HG02623 (cell line): ENCODE measurements at regions not wholly inside any gene's neighbourhood (a gene's known extent, or its start where the extent isn't known, plus 50 kb on each side); places are given as distances from the start of the nearest gene placed in this dataset.

ENCODE experiments used
- ATAC-seq: cut with Tn5 transposase; IDR thresholded peaks from one replicate; pipeline ENCODE4 v1.9.1; 2021; ENCODE audit warnings: moderate library complexity; ENCODE audit not compliant: unreplicated experiment

DNA sequence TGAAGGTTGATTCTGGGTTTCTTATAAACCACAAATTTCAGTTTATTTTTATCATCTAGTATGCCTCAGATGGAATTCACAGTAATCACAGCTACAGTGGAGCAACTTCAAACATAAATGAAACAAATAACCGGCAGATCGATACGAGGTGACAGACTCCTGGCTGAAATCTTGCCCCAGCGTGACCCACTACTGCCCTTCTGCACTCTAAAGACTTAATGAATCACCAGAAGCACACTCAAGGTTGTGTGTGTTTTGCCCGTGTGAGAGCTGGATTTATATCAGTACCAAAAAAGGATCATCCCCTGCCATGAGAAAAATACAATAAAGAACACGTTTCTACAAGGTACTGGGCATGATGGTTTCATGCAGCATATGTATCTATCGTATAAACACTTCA is 161.7 kb downstream of the KLF12 start:
- no peak for ATAC-seq

- ATAC-seq, result no peak
Observed at GRCh38 chr13:73971481-73971880, 162.7 kb downstream of the KLF12 start.

GRCh38 chr13:73970421-73971055 is 163.7 kb downstream of the KLF12 start:
- no peak for ATAC-seq

DNA sequence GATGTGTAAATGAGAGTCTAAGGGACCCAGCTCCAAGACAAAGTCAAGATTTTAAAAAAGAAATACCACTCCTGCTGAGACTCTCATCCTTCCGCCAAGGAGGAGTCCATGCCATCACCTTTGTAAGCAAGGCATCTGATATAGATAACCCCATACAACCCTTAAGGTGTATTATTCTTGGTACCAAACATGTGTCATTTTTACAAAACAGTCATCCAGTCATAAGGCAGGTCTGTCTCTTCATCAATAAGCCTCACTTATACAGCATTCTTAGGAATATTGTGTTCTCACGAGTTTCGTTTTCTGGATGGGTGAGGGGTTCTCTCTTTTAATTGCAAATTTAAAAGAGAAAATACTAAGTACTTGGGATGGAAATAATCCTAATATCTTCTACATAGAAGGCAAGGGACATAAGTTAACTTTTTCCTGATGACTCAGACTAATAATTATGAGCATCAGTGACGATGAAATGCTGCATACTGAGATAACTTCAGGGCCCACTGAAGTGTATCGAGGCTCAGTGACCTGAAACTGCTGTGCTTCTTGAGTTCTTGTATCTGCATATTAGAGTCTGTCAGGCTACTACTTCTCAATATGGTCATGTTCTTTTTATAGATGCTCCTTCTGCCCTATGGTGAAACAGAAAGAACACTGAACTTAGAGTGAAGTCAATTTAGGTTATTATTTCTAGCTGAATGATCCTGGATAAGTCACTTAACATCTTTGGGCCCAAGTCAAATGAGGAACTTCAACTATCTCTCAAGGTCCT is 166.6 kb downstream of the KLF12 start:
- ATAC-seq, result peak; percentile 99

DNA sequence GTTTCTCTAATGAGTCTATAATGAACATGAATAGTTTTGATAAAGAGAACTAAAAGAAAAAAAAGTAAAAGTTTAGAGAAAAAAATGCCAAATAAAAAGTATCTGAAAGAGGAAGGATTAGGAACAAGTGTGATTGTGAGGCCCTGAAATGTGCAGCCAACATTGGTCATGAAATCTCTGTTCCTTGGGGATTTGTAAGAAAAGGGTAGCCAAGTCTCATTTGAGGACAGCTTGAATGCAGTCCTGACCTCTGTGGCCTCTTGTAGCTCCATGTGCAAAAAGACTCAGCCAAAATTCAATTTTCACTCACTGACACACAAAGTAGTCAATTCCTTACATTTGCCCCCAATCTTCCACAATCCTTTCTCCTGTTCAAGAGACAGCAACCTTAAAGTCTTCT is 167.9 kb downstream of the KLF12 start:
- ATAC-seq, result no peak

DNA sequence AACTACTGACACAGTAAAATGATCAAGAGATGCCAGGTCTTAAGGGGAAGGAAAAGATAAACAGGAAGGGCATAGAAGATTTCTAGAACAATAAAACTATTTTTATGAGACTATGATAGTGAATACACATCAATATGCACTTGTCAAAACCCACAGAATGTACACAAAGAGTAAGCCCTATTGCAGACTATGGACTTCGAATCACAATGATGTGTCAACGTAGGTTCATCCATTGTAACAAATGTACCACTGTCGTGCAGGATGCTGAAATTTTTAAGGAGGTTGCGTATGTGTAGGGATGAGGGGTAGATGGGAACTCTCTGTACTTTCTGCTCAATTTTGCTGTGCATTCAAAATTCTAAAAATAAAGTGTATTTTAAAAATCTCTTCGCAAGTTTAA is 171.9 kb downstream of the KLF12 start:
- ATAC-seq, result no peak

DNA sequence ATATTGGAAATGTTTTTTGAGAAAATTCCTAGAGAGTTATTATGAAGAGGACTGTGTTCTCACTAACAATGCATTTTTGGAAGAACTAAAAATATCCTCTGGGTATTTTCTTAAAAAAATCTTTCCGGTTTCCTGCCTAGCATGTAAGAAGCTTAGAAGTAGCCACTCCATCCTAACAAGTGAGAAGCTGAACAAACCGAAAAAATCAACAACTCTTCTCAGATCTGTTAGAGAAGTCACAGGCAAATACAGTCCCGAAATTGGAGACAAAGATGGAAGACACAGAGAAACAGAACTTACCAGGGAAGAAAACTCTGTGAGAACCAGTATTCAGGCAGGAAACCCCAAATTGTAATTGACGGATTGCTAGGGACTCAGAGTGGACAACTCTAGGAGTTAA is 173.0 kb downstream of the KLF12 start:
- ATAC-seq, result no peak

DNA sequence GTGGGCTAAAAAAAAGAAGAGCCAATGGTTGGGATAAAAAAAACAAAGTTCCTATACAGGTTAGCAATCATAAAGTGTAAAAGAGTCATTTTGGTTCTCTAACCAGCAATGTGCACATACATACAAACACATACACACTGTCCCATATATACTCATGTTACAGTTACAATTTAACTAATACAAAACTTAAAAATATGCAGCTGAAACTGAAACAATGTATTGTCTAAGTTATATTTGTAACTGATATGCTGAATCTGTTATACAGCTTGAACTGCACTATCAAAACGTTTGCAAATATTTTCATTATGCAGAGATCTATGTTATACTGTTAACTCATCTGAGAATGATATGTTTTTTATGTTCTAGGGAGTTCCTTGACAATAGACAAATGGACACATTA is 173.7 kb downstream of the KLF12 start:
- ATAC-seq, result peak; percentile 64

DNA sequence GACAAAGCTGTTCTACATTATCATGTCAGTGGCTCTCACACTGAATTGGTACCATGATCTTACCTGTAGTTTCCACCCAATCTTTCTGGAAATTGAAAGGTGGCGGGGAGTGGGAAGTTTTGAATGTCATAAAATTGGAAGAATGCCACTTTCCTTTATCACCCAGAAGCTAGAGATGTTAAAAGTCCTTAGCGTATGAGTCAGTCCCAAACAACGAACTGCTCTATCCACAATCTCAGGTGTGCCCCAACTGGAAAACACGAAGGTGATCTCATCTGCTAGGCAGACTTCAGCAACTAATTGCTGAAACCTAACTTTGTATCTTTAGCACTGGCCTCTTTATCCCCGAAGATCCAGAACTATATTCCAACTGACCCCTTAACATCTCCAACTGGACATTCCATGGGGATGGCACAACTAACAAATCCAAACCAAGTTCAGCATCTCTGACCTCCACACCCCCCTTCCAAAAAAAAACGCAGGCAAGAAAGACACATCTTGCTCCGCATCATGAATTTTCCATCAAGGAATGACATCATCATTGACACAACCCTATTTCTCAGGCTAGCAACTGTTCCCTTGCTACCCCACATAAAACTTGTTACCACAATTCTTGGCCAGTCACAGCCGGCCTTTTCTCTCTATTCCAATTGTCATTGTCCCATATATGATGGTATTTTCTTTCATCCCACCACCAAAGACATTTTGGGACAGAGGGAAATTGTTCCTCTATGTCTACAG is 175.4 kb downstream of the KLF12 start:
- ATAC-seq, result no peak

- no peak for ATAC-seq
Observed at GRCh38 chr13:73957889-73958288, 176.3 kb downstream of the KLF12 start.

- ATAC-seq, result no peak
Observed at GRCh38 chr13:73956795-73957408, 177.3 kb downstream of the KLF12 start.

GRCh38 chr13:73955977-73956500 is 178.2 kb downstream of the KLF12 start:
- ATAC-seq, result no peak

DNA sequence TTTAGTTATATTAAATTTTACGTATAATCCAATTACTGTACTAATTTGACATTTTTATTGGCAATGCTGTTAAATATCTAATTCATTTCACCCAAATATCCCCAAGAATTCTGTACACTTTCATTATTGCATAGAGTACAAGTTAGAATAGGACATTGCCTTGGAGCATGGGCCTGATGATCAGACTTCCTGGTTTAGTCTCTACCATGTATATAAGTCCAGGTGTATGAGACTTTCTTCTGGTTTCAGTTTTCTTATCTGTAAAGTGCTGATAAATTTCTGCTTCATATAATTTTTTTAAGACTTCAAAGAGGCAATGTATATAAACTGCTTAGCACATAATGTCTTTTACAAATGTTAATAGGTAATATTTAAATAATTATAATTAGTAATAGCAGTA is 179.4 kb downstream of the KLF12 start:
- ATAC-seq, result peak; percentile 66

DNA sequence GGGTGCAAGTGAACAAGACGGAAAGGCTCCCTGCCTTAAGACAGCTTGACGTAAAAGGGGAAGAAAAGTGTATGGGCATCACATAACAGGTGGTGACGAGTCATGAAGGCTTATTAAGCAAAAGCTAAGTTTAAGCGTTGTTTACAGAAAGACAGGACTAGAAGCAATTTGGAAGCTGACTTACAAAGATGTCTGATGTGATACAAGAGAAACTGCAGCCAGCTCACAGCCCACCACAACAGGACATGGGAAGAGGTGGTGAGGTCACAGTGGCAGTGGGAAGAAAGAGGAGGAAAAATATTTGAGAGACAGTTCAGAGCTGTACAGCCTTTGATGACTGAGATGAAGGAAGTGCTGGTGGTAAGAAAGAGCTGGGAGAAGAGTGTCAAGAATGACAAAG is 181.6 kb downstream of the KLF12 start:
- ATAC-seq, result no peak

GRCh38 chr13:73948848-73949529 is 185.2 kb downstream of the KLF12 start:
- no peak for ATAC-seq

DNA sequence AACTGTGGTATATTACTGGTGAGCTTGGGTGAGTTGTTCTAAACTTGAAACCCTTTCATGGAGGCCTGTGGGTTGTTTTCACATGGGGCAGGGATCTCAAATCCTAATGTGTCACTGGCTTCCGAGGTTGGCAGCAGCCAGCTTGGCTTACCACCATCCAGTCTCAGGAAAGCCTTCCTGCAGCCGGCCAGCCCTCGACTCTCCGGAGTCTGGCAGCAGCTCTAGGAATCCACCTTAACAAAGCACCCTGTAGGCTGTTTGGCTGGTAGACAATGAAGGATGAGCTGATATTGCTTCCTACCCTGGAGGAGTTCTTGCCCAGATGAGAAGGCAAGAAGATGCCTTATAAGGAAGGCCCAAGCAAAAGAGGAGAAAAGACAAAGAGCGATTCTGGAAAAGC is 188.3 kb downstream of the KLF12 start:
- no peak for ATAC-seq

- ATAC-seq, result no peak
Observed at GRCh38 chr13:73945382-73945781, 188.8 kb downstream of the KLF12 start.

GRCh38 chr13:73943965-73944233 is 190.3 kb downstream of the KLF12 start:
- ATAC-seq, result no peak

DNA sequence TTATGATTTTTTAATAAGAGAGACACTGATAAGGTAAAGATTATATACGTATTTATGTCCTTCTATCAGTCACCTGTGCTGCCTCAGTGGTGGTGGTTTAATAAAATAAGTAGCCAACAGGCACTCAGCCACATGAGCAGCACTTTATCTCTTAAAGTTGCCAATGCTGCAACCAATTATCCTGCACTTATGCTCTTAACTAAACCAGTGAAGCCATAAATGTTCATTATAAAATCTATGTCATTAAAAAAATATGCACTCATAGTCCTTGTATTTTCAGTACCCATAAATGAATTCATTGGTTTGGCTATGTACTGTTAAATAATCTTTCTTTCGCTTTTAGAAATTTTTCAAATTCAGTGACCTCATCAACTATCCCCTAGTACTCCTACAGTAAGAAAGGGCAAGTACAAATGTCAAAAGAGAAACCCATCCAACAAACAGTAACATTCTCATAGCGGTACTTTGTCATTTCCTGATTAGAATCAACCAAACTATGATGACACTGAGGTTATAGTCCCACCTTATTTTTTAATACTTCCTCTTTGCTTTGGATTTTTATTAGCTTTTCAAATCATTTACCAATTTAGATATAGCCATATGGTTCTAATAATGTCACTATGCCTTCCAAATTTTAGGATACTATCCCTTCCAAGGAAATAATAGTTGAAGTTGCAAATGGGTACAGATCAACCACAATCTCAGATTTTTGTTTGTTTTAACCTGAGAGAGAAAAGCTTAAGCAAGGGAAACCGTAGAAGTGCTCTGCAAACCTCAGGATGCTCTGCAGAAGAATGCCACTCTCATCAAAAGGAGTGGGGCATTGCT is 190.9 kb downstream of the KLF12 start:
- ATAC-seq, result peak; percentile 78

DNA sequence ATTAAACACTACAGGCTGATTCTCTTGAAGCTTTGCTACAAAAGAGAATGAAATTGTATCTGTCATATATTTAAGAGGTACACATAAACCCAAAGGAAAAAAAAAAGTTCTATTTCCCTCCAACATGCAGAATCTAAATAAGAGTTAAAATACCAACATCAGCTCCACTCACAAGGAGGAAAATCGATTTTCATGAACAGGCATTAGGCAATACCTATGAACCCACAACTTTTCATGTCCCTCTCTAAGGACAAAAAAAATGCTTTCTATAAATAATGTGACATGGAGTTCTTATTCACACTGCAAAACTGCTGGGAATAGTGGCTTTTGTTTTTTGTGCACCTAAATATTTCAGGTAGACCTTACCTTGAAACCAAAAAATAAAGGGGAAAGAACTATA is 192.5 kb downstream of the KLF12 start:
- ATAC-seq, result no peak
